ENCODE measurements at regions not wholly inside any gene's neighbourhood (a gene's known extent, or its start where the extent isn't known, plus 50 kb on each side); places are given as distances from the start of the nearest gene placed in this dataset.

- no peaks in the 10 kb centered on the region for H3K36me3 Mint-ChIP-seq (ENCODE audit: low read depth)
- H3K4me1 Mint-ChIP-seq (ENCODE audit: low read depth), result no peaks in the 10 kb centered on the region
- no peaks in the 10 kb centered on the region for H3K9me3 Mint-ChIP-seq
- H3K4me3 Mint-ChIP-seq, result no peak overlapping the region
- H3K27ac Mint-ChIP-seq, result no peak overlapping the region
- no peaks in the 10 kb centered on the region for H3K27me3 Mint-ChIP-seq (ENCODE audit: low read depth)
Measured at GRCh38 chr2:122112216-122113005, 357.0 kb downstream of the TSN start.

GRCh38 chr2:122114421-122114820 is 359.0 kb downstream of the TSN start:
- Mint-ChIP-seq H3K27me3 (ENCODE audit: low read depth) (no peaks in the 10 kb centered on the region), H3K36me3 (ENCODE audit: low read depth) (no peaks in the 10 kb centered on the region)

GRCh38 chr2:122117371-122117770 is 361.9 kb downstream of the TSN start:
- no peaks in the 10 kb centered on the region for H3K36me3 Mint-ChIP-seq (ENCODE audit: low read depth)

More at GRCh38 chr2:122114421-122114820, 359.0 kb downstream of the TSN start:
- H3K4me3 Mint-ChIP-seq, result no peak overlapping the region
- H3K9me3 Mint-ChIP-seq, result no peaks in the 10 kb centered on the region
- no peak overlapping the region for H3K27ac Mint-ChIP-seq
- no peaks in the 10 kb centered on the region for H3K4me1 Mint-ChIP-seq (ENCODE audit: low read depth)

DNA sequence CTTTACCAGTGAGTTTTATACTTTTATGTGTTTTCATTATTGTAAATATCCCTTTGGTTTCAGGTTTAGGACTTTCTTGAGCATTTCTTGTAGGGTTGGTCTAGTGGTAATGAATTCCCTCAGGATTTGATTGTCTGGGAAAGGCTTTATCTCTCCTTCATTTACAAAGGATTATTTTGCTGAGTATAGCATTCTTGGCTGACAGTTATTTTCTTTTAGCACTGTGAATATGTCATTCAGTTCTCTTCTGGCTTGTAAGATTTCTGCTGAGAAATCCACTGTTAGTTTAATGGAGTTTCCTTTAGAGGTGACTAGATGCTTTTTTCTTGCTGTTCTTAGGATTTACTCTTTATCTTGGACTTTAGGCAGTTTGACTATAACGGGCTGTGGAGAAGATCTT is 373.9 kb downstream of the TSN start:
- H3K27ac Mint-ChIP-seq, result no peak overlapping the region
- H3K27me3 Mint-ChIP-seq (ENCODE audit: low read depth), result no peaks in the 10 kb centered on the region
- no peak overlapping the region for H3K4me3 Mint-ChIP-seq
- H3K9me3 Mint-ChIP-seq, result peaks cover 25% of the 10 kb centered on the region
- no peaks in the 10 kb centered on the region for H3K4me1 Mint-ChIP-seq (ENCODE audit: low read depth)
- H3K36me3 Mint-ChIP-seq (ENCODE audit: low read depth), result no peaks in the 10 kb centered on the region

More at GRCh38 chr2:122117371-122117770, 361.9 kb downstream of the TSN start:
- no peak overlapping the region for H3K27ac Mint-ChIP-seq
- no peaks in the 10 kb centered on the region for H3K9me3 Mint-ChIP-seq
- H3K4me1 Mint-ChIP-seq (ENCODE audit: low read depth), result no peaks in the 10 kb centered on the region
- no peaks in the 10 kb centered on the region for H3K27me3 Mint-ChIP-seq (ENCODE audit: low read depth)
- no peak overlapping the region for H3K4me3 Mint-ChIP-seq

DNA sequence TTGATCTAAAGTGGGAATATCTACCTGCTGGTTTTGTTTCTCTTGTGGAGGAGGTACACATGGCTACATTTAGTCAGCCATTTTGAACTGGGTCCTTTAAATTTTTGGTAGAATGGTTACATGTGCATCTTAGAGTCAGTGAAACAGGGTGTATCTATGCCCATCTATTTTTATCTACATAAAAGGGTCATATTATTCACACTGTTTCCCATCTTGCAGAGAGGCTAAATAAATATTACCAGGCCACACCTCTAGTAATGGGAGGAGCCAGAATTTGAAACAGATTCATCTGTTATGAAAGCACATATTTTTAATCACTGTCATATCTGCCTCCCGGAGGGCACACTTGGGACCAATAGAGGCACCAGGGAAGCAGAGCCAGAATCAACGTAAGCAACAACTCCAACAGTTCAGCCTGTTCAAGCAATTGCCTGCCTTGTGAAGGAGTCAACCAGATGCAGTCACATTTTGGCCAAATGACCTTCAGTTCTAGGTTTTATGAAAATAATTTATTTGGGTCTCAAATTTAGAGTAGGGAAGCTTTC is 376.8 kb downstream of the TSN start:
- Mint-ChIP-seq H3K4me3 (no peak overlapping the region), H3K27me3 (ENCODE audit: low read depth) (no peaks in the 10 kb centered on the region), H3K4me1 (ENCODE audit: low read depth) (no peaks in the 10 kb centered on the region), H3K36me3 (ENCODE audit: low read depth) (no peaks in the 10 kb centered on the region), H3K9me3 (peaks cover 25% of the 10 kb centered on the region), H3K27ac (no peak overlapping the region)

DNA sequence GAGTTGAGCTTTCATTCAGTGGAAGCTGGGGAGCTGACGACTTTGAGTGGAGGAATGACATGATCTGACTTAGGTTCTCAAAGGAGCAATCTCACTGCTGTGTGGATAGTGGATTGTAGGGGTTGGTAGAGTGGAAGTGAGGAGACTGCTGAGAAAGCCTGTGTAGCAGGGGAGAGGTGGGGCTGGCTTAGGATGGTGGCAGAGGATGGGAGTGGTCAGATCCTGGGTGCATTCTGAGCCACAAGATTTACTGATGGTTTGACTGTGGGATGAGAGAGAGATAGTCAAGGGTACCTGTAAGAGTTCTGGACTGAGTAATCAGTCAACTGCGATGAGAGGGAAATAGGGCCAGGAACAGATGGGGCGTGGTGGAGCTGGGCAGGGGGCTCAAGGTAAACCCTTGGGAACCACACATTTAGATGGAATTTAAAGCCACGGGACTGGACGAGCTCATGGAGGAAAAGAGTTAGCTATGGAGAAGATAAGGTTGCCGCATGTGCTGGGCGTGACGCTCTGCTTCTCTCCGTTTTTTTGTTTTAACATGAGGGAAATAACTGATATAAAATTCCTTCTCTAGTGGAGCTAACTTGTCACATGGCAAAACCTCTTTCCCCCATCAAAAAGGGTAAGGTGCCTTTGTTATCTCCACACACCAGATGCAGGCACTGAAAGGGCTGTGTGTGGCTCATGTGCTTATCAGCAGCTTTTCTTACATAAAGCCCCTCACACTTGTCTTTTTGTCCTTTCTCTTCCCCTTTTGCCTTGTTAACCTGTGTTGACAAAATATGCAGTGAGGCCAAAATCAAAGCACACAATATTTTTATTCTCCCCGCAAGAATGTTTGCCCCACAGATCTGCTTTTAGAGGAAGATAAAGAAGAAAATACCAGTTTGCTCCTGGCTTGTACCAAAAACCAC is 379.8 kb downstream of the TSN start:
- no peaks in the 10 kb centered on the region for H3K36me3 Mint-ChIP-seq (ENCODE audit: low read depth)
- H3K27ac Mint-ChIP-seq, result no peak overlapping the region
- H3K9me3 Mint-ChIP-seq, result peaks cover 13% of the 10 kb centered on the region
- H3K4me1 Mint-ChIP-seq (ENCODE audit: low read depth), result no peaks in the 10 kb centered on the region
- no peaks in the 10 kb centered on the region for H3K27me3 Mint-ChIP-seq (ENCODE audit: low read depth)
- H3K4me3 Mint-ChIP-seq, result no peak overlapping the region

DNA sequence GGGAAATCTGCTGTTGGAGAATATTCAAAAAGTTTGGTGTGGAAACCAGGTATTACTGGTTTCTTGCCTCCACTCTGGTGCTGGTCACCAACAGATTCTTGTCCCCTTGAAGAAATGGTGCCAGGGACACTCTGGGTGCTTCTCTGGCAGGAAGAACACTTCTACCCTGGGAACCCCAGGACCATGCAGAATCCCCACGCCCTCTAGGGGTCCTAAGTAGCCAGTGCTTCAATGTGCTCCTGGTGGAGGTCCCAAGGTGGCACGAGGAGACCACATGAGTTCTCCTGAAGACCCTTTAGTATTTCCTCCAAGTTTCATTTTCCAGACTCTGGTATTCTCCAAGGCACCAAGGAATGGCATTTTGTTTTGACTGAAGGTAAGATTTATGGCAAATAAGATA is 380.6 kb downstream of the TSN start:
- Mint-ChIP-seq H3K9me3 (peaks cover 6% of the 10 kb centered on the region), H3K4me1 (ENCODE audit: low read depth) (no peaks in the 10 kb centered on the region)

GRCh38 chr2:122138561-122138960 is 383.1 kb downstream of the TSN start:
- H3K36me3 Mint-ChIP-seq (ENCODE audit: low read depth), result no peaks in the 10 kb centered on the region
- no peaks in the 10 kb centered on the region for H3K4me1 Mint-ChIP-seq (ENCODE audit: low read depth)
- no peak overlapping the region for H3K4me3 Mint-ChIP-seq
- H3K27me3 Mint-ChIP-seq (ENCODE audit: low read depth), result no peaks in the 10 kb centered on the region
- H3K9me3 Mint-ChIP-seq, result no peaks in the 10 kb centered on the region
- no peak overlapping the region for H3K27ac Mint-ChIP-seq

More for the DNA sequence above, 380.6 kb downstream of the TSN start:
- Mint-ChIP-seq H3K27ac (no peak overlapping the region), H3K4me3 (no peak overlapping the region), H3K27me3 (ENCODE audit: low read depth) (no peaks in the 10 kb centered on the region), H3K36me3 (ENCODE audit: low read depth) (no peaks in the 10 kb centered on the region)

DNA sequence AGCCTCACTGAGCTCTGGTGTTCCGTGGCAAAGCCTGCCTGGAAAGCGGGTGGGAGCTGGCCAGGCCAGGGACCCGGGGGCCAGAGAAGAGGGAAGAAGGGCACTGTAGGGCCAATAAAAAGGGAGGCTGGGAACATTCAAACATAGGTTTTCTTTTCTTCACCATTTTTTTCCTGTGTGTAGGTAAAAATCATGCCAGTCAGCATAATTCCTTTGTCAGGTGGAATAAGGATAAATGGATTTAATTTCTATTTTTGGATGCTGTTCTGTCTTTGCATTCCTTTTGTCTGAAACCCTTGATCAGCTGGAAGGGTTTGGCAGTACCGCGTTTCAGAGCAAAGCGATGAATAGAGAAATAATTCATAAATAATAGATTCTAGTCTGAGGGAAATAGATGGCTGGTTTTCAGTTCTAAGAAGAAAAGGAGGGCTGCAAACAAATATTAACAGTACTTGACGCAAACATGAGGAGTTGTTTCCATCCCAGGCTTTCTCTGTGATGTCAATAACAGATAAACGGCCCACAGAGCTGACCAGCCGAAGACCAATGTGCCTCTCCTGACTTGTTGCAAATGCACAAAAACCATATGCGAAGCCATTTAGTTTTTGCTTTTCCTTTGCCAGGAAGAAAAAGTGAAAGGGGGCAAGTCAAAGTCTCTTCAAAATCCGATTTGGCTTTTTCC is 384.4 kb downstream of the TSN start:
- Mint-ChIP-seq H3K4me3 (no peak overlapping the region), H3K27me3 (ENCODE audit: low read depth) (no peaks in the 10 kb centered on the region), H3K4me1 (ENCODE audit: low read depth) (no peaks in the 10 kb centered on the region), H3K36me3 (ENCODE audit: low read depth) (no peaks in the 10 kb centered on the region), H3K27ac (no peak overlapping the region), H3K9me3 (no peaks in the 10 kb centered on the region)

- no peaks in the 10 kb centered on the region for H3K4me1 Mint-ChIP-seq (ENCODE audit: low read depth)
- no peaks in the 10 kb centered on the region for H3K36me3 Mint-ChIP-seq (ENCODE audit: low read depth)
- H3K4me3 Mint-ChIP-seq, result no peak overlapping the region
- H3K27me3 Mint-ChIP-seq (ENCODE audit: low read depth), result no peaks in the 10 kb centered on the region
- no peak overlapping the region for H3K27ac Mint-ChIP-seq
- no peaks in the 10 kb centered on the region for H3K9me3 Mint-ChIP-seq
Measured at GRCh38 chr2:122144884-122145283, 389.4 kb downstream of the TSN start.

GRCh38 chr2:122145856-122146255 is 390.4 kb downstream of the TSN start:
- Mint-ChIP-seq H3K9me3 (no peaks in the 10 kb centered on the region), H3K27me3 (ENCODE audit: low read depth) (no peaks in the 10 kb centered on the region), H3K4me3 (no peak overlapping the region), H3K36me3 (ENCODE audit: low read depth) (no peaks in the 10 kb centered on the region), H3K4me1 (ENCODE audit: low read depth) (no peaks in the 10 kb centered on the region), H3K27ac (no peak overlapping the region)

DNA sequence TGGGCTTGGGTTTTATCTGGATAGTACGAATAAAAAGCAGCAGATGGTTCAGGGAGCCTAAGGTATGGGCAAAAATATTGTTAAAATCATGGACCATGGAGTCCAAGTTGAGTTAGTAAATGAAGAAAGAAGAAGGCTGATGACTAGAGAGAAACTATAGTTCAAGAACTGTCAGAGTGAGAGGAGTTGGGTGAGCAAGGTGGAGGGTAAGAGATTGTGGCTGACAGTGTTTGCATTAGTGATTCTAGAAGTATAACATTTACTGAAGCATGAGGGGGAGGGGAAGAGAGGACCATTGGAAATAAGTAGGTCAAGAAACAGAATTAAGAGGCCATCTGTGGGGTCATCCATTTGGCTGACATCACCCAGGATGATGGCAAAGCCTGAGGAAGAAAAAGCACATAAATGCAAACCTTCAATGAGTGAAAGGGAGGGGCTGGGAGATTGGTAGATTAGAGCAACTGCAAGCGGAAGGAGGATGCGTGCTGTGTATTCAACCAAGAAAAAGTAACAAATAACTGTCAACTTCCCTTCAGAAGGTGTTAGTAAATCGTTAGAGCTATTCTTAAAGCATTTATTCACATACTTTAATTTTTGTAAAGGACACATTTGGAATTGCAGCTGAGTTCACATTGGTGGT is 392.8 kb downstream of the TSN start:
- H3K9me3 Mint-ChIP-seq, result no peaks in the 10 kb centered on the region
- no peaks in the 10 kb centered on the region for H3K27me3 Mint-ChIP-seq (ENCODE audit: low read depth)
- no peak overlapping the region for H3K27ac Mint-ChIP-seq
- no peak overlapping the region for H3K4me3 Mint-ChIP-seq
- no peaks in the 10 kb centered on the region for H3K4me1 Mint-ChIP-seq (ENCODE audit: low read depth)
- H3K36me3 Mint-ChIP-seq (ENCODE audit: low read depth), result no peaks in the 10 kb centered on the region

GRCh38 chr2:122150524-122151280 is 395.3 kb downstream of the TSN start:
- Mint-ChIP-seq H3K9me3 (no peaks in the 10 kb centered on the region), H3K27me3 (ENCODE audit: low read depth) (no peaks in the 10 kb centered on the region), H3K36me3 (ENCODE audit: low read depth) (no peaks in the 10 kb centered on the region), H3K4me1 (ENCODE audit: low read depth) (no peaks in the 10 kb centered on the region), H3K4me3 (no peak overlapping the region), H3K27ac (no peak overlapping the region)
